ENCODE measurements at regions not wholly inside any gene's neighbourhood (a gene's known extent, or its start where the extent isn't known, plus 50 kb on each side); places are given as distances from the start of the nearest gene placed in this dataset.

GRCh38 chr13:78024996-78025395 is 106.4 kb upstream of the EDNRB start:
- no peak for TF ChIP-seq CTCF (IDR thresholded peaks at IDR 0.05)
- no peak for TF ChIP-seq POLR2A (IDR thresholded peaks at IDR 0.05)

Data from body of pancreas (tissue), 4 donors.